RPMI8226 (cell line): ENCODE measurements at regions not wholly inside any gene's neighbourhood (a gene's known extent, or its start where the extent isn't known, plus 50 kb on each side); places are given as distances from the start of the nearest gene placed in this dataset.
A peak's percentile ranks its signal among the peaks of the same experiment; 100 is the strongest.

Experiments
- DNase-seq: peaks from one replicate; pipeline ENCODE4 v3.0.0-alpha.2; 2015

DNA sequence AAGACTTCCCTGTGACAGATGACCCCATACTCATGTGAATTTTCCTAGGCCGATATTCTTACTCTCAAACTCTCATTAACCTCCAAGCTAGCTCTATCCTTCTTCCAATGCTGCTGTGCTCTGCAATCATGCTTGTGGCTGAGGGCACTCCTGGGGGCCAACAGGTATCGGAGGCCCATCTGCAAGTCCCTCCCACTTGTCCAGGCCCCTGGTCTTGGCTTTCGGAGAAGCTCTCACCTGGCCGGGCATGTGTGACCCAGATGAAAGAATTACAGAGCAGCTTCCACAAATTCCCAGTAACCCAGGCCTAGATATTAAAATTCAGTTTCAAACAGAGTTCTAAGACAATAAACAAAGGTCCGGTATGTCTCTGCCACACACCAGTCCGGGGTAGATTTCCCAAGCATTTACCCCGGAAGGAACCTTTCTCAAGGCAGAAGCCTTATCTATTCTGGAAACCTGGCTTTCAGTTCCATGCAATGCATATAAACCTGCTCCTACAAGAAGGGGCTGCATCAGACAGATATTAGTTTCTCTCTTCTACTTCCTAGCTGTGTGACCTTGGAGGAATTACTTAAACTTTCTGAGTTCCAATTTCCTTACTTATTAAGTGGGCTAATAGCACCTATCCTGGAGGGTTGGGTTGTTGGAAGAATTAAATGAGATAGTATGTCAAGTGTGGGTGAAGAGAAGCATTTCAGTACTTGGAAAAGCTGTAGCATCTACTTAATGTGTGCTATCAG, 270.8 kb downstream of the PTTG2 start:
- DNase-seq = no peak

DNA sequence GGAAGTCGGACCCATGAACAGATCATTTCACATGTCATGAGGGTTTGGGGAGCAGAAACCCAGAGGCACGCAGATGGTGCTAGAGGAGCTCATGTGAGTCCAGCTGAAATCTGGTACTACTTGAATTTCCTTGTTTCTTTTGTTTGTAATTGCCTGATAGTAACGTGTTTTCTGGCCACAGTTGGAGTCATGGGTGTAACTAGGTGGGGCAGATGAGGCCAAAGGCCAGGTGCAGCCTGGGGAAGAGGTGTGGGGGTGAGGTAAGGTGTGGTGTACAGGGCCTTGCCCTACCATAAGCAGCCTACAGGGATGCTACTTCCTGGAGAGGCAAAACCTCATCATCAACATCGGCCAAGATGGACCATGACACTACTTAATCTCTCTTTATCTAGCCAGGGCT, 271.4 kb downstream of the PTTG2 start:
- DNase-seq = no peak

DNA sequence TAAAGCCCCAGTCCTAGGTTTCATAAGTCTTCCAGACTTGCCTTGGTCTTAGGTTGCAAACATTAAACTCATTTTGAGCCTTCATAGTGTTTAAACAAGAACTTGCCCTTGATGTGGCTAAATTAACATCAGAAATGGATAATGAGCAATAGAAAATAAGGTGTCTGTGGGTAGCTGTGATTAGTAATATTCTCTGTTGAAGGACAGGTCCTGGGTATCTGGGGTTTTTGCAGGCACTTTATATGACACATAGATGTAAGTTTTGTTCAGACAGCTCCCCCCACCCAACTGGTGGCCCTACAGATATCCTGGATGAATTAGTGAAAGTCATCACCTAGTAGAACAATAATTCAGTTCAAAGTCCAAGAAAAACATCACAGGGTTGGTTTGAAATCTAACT, 272.5 kb downstream of the PTTG2 start:
- no peak for DNase-seq

DNA sequence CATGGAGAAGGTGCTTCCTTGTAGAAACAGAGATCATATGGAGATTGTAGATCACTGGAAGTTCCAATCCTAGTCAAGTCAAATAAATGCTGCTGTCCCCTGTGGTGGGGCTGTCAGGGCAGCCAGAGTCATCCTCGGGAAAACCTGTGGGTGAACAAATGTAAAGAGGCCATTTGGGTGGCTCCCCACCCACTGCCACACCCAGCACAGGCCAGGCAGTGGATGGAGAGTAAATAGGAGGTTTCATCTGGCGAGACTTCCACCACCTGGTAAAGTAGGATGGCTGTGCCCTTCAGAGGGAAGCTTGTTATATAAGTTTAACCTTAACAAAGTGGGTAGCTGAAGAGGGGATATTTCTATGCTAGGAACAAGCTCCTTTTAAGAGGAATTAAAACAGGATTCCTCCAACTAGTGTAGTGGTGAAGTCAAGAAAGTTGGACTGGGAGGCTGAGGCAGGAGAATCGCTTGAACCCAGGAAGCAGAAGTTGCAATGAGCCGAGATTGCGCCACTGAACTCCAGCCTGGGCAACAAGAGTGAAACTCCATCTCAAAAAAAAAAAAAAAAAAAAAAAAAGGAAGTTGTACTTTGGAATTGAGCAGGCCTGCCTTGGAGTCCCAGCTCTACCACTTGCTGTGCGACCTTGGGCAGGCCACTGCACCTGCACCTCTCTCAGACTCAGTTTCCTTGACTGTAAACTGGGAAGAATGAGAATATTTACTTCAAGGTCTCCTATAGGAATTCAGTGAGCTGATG, 273.7 kb downstream of the PTTG2 start:
- no peak for DNase-seq

DNA sequence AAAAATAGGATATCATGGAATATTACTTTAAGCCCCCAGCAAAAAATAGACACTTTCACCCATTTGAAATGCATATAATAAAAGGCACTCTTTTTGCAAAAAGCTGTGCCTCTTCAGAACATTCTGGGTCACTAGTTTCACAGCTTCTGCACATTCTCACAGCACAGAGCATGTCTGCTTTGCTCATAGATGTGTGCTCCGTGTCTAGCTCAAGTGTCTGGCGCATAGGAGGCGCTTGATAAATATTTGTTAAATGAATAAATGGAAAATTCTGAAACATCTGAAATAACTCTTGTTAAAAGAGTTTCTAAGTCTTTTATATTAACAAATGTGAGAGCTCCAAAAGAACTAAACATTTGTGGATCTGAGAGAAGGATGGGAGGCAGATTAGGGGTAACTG, 275.2 kb downstream of the PTTG2 start:
- DNase-seq = no peak

DNA sequence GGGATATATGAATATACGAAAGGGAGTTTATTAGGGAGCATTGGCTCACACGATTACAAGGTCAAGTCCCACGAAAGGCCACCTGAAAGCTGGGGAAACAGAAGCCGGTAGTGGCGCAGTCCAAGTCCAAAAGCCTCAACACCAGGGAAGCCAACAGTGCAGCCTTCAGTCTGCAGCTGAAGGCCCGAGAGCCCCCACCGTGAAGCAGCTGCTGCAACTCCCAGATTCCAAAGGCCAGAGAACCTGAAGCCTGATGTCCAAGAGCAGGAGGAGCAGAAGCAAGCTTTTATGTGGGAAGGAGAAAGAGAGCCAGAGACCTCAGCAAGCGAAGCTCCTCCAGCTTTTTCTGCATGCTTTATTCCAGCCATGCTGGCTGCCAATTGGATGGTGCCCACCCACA, 275.8 kb downstream of the PTTG2 start:
- no peak for DNase-seq

DNA sequence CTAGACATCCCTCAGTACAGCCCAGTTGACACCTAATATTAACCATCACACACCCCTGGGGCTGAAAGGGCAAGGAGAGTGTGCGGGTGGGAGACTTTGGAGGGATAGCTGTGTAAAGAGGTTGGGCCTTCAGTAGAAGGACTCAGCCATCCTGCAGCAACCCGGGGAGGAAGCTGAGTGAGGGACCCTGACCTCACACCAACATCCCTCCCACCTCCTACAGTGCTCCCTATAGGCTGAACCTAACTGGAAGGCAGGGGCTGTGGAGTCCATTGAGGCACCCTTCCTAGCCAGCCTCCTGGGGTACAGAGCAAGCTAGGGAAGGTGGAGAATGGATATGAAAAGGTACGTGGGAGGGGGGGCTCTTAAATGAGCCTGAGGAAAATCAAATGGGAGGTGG, 276.3 kb downstream of the PTTG2 start:
- no peak for DNase-seq

DNA sequence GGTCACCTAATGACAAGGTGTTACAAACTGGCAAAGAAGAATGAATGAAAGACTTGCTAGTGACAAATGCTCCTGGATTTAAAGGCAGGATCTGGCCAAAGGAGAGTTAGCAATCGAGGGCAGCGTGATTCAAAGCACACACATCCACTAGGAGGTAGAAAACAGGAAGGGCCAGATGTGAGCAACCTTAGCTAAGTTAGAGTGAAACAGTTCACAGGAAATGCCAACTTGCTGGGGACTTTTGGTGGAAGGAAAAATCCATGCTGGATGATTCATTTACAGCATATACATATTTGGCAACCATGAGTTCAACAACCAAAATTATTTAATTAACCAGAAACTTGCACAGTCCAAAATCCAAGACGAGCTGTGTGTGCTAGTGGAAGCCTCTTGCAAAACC, 276.9 kb downstream of the PTTG2 start:
- DNase-seq = no peak

DNA sequence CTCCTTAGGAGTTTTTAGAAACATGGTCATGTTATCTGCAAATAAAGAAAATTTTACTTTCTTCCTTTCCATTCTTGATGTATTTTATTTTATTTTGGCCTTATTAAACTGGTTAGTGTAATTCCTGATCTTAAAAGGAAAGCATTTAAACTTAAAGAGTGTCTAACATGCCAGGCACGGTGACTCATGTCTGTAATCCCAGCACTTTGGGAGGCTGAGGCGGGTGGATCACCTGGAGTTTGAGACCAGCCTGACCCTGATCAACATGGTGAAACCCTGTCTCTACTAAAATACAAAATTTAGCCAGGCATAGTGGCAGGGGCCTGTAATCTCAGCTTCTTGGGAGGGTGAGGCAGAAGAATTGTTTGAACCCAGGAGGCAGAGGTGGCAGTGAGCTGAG, 281.3 kb downstream of the PTTG2 start:
- no peak for DNase-seq

DNA sequence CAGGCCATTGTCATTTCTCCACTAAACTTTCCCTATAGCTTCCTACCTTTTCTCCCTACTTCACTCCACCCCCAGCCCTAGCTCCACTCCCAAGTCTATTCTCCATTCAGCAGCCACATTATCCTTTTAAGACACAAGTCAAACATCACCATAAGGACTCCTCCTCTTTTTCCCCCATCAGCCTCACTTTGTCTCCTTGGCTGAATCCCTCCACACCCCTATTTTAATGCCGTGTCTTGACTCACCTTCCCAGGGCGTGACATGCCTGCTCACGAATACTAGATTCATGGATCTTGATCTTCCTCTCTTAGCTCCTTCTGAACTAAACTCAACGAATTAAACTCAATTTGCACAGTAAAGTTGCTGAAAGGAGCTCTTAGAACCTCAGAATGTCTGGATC, 281.9 kb downstream of the PTTG2 start:
- DNase-seq = no peak

DNA sequence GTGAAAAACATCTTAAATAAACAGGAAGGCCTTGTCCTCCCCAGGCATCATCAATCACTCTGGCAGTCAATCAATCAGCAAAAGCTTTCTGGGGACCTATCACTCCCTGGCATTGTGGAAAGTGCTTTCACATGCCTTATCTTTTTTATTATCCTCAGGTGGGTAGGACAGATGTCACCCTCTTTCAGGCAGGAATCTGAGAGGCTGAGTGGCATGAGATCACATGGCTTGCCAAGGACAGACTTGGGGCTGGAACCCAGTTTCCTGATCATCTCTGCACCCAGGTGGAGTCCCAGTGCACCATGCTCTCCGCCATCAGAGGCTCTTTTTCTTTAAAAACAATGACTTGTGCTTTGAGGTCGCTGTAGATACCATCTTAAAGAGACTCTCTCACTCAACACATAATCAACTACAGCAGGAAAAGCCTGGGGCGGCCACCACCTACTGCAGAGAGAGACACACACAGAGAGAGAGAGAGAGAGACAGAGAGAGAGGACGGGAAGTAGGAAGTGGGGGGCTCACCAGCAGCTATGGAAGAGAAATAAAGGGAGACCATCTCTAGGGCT, 282.7 kb downstream of the PTTG2 start:
- DNase-seq = no peak

DNA sequence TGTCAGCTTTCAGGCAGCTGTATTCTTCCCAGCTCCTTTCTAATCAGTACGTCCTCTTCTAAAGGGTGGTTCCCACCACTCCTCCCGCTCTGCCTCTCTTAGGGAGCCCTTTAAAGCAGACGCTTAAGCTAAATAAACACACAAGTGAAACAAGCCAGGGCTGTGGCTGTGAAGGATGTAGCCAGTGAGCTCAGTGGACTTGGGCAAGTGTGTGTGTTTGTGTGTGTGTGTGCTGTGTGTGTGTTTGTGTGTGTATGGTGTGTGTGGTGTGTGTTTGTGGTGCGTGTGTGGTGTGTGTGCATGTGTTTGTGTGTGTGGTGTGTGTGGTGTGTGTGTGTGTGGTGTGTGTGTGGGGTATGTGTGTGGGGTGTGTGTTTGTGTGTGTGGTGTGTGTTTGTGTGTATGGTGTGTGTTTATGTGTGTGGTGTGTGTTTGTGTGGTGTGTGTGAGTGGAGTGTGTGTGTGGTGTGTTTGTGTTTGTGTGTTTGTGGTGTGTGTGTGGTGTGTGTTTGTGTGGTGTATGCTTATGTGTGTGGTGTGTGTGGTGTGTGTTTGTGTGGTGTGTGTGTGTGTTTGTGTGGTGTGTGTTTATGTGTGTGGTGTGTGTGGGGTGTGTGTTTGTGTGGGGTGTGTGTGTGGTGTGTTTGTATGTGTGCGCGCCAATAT, 283.3 kb downstream of the PTTG2 start:
- DNase-seq = no peak

DNA sequence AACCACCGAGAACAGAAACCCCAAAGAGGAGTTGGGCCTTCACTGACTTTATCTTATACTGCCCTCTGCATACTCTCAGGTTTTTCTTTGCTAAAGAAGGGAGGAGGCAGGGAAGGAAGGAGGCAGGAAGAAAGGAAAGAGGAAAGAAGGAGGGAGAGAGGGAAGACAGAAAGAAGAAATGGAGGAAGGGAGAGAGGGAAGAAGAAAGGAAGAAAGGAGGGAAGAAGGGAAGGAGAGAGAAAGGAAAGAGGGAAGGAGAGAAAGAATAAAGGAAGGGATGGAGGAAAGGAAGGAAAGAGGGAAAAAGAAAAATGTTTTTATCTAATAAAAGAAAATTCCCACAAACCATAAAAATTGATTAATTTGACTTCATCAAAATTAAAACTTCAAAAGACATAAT, 294.6 kb downstream of the PTTG2 start:
- DNase-seq = no peak

DNA sequence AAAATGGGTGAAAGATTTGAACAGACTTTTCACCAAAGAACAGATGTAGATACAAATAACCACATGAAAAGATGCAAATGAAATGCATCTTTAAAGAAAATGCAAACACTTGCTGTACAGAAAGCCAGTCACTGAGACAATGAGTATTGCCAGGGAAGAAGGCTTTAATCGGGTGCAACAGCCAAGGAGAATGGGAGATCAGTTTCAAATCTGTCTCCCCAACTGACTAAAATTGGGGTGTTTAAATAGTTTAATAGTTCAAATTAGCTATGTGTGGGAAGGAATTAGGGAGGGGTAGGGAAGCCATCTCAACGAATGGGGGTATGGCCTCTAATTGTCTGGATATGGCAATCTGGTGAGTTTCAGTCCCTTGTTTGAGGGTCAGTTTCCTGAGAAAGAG, 295.4 kb downstream of the PTTG2 start:
- no peak for DNase-seq

DNA sequence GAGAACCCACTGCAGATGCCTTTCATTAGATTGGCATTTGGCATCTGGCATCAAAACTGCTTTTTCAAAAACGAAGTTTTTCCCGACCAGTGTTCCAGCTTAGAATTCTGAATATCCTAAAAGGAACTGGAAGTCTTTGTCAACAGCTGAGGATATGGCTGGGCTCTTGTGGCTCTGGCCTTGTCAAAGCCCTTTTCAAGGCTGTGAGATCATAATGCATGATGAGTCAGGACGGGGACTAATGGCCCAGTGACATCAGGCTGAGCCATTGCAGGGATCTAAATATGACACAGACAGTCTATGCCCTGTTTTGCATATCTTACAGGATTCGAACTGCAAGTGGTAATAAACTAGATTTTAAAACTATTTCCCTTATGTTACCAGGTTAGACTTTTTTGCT, 306.4 kb downstream of the PTTG2 start:
- no peak for DNase-seq

DNA sequence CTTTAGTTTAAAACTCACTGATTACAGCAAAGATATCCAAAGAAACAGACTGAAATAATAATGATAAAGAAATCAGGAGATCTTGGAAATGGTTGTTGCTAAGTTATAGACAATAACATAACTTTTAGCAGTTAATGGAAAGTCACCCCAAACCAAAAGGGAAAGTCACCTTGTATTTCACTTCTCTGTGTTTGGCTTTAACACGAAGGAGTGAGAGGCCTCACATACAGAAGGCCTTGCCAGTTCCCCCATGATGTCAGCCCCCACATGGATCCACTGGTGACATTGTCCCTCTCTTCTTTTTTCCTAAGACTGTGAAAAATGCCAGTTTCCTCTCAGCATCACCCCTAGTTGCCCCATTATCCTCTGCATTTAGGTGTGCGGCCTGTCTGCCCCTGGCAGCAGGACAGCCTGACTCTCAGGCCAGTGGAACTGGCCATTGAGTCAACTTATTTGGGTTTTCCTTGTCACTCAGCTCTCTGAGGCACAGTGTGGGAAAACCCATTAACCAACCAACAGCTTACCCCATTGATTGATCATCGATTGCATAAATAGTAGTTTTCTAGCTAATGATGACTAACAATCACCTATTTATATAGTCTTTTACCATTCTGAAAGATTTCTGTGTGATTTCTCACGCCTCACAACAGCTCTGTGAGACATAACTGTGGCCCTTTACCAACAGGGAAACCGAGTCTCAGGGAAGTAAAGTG, 308.1 kb downstream of the PTTG2 start:
- DNase-seq = no peak

DNA sequence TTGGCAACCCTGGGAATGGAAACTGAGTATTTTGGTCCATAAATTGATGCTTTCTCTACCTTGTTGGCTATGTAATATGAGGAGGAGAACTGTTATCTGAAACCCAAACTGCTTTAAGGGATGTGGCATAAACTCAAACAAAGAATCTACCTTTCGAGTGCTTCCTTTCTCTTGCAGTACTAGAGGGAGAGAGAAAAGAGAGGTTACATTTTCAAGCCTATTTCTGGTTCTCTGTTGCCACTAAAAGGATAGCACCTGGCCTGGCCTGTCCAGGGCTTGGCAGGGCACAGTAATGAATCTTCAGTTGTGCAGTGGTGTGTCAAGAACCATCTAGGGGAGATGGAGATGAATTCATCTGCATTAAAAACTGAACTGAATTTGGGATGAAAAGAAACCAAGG, 308.6 kb downstream of the PTTG2 start:
- DNase-seq = no peak

DNA sequence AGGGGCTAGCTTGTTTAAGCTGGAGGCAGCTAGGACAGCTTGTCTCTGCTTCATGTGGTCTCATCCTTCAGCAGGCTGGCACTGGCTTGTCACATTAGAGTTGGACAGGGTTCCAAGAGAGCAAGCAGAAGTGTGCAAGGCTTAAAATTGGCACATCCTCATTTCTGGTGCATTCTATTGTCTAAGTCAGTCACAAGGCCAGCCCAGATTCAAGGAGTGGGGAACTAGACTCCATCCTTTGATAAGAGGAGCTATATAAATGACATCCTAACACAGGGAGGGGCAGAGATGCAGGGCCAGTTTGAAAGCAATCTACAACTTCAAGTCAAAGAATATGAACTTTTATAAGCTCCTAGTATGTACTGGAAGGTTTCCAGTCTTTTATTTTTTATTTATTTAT, 313.2 kb downstream of the PTTG2 start:
- DNase-seq = no peak

DNA sequence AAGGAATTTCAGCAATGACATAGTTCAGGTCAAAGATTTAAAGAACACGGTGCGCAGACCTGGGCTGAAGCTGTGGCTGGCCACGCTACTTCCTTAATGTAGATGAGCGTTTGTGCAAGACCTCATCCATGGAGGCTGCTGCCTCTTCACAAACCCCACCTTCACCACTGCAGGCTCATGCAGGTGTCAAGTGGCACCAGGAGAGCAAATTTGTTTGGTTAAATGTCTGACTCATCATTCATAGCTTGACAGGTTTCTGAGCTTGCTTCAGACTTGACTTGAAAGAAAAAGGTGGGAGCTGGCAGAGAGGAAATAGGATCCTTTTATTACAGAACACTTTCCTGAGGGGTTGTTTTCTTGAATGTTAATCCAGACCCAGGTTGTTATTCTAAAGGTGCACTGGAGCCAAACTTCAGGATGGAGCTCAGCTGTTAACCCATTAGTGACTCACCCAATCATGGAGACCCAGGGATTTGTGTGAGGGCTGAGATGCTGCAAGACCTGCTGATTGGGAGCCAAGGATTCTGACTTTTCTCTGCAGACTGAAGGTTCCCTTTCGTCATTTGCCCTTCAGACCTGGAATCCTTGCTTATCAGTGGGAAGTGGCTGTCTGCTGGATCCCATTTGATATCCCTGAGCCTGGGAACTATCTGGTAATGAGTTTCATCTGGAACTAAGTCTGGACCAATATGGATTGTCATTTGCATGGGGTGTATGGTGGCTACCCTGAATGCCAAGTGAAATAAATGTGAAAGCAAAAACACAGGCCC, 315.3 kb downstream of the PTTG2 start:
- DNase-seq = peak; percentile 15

DNA sequence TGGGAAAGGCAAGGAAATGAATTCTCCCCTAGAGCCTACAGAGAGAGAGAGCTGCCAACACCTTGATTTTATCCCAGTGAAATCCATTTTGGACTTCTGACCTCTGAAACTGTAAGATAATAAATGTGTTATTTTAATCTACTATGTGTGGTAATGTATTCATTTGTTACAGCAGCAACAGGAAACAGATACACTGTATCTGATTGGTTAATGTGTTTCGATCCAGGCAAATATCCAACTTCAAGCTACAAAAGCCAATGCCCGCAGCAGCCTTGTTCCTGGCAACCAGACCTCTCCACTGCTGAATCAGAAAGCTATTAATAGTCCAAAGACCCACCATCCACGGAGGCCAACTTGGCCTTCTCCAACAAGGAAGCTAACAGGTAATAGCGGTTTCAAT, 318.1 kb downstream of the PTTG2 start:
- DNase-seq = no peak

DNA sequence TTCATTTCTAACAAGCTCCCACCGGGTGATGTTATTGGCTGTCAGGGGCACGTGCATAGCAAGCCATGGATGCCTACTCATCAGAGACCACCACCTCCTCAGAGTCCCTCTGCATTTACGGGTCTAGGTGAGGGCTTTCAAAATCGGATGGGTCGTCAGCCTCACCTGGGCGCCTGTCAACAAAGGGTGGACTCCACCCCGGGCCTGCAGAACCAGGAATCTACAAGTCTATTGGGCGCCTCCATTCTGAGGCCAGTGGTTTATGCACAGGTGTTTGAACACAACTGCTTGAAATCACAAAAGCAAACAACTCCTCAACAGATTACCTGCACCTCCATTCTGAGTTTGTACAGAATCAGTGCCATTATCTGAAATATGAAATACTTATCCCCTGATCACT, 318.9 kb downstream of the PTTG2 start:
- no peak for DNase-seq

DNA sequence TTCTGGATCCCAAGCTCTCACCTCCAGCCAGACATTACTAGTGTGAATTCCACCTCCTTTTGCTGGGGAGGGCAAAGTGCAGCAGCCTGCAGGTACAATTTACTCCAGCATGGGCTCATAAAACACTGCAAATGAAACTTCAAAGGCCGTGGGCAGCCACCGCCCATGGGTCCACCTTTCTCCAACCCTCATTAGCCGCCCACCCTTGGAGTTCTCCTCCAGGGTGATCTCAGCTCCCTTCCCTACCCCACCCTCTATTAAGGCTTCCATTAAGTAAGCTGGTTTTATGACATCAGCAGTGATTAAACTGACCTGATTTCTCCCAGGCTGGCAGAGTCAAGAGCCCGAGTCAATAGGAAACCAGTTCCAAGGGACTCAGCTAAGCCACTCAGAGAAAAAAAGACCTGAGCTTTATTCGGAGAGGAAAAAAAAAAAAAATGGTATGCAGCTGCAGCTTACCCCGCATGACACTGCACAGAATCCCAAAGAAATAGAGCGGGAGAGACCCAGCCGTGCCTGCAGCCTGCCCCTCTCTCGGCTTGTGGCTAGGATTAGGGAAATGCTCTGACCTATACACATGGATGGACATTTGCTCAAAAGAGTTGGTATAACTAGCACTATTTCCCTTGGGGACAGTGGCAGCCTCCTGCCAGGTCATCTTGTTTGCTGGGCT, 319.6 kb downstream of the PTTG2 start:
- no peak for DNase-seq
